ENCODE measurements at regions not wholly inside any gene's neighbourhood (a gene's known extent, or its start where the extent isn't known, plus 50 kb on each side); places are given as distances from the start of the nearest gene placed in this dataset.

GRCh38 chr3:21801631-21802030 is 50.6 kb upstream of the ZNF385D start:
- H3K36me3 ChIP-seq (ENCODE audit: insufficient read depth, low read length) = no peaks in the 10 kb centered on the region
- no peaks in the 10 kb centered on the region for H3K4me1 ChIP-seq (ENCODE audit: insufficient read depth, low read length)
- H3K27me3 ChIP-seq (ENCODE audit: insufficient read depth, low read length) = no peaks in the 10 kb centered on the region
- H3K4me3 ChIP-seq (ENCODE audit: low read length) = no peak overlapping the region
- no peaks in the 10 kb centered on the region for H3K9me3 ChIP-seq (ENCODE audit: low read length)
- H2AFZ ChIP-seq (ENCODE audit: low read depth, low read length) = no peak overlapping the region

GRCh38 chr3:21803604-21804003 is 52.6 kb upstream of the ZNF385D start:
- no peaks in the 10 kb centered on the region for H3K4me1 ChIP-seq (ENCODE audit: insufficient read depth, low read length)
- no peaks in the 10 kb centered on the region for H3K9me3 ChIP-seq (ENCODE audit: low read length)
- H3K36me3 ChIP-seq (ENCODE audit: insufficient read depth, low read length) = no peaks in the 10 kb centered on the region
- no peak overlapping the region for H3K4me3 ChIP-seq (ENCODE audit: low read length)
- H3K27me3 ChIP-seq (ENCODE audit: insufficient read depth, low read length) = no peaks in the 10 kb centered on the region
- no peak overlapping the region for H2AFZ ChIP-seq (ENCODE audit: low read depth, low read length)

- Histone ChIP-seq H3K4me3 (ENCODE audit: low read length) (no peak overlapping the region), H2AFZ (ENCODE audit: low read depth, low read length) (no peak overlapping the region), H3K9me3 (ENCODE audit: low read length) (no peaks in the 10 kb centered on the region), H3K4me1 (ENCODE audit: insufficient read depth, low read length) (no peaks in the 10 kb centered on the region), H3K36me3 (ENCODE audit: insufficient read depth, low read length) (no peaks in the 10 kb centered on the region), H3K27me3 (ENCODE audit: insufficient read depth, low read length) (no peaks in the 10 kb centered on the region)
Observed at GRCh38 chr3:21804330-21804729, 53.3 kb upstream of the ZNF385D start.

- no peak overlapping the region for H3K4me3 ChIP-seq (ENCODE audit: low read length)
- H3K4me1 ChIP-seq (ENCODE audit: insufficient read depth, low read length) = no peaks in the 10 kb centered on the region
- H3K9me3 ChIP-seq (ENCODE audit: low read length) = no peaks in the 10 kb centered on the region
- no peak overlapping the region for H2AFZ ChIP-seq (ENCODE audit: low read depth, low read length)
- no peaks in the 10 kb centered on the region for H3K36me3 ChIP-seq (ENCODE audit: insufficient read depth, low read length)
- no peaks in the 10 kb centered on the region for H3K27me3 ChIP-seq (ENCODE audit: insufficient read depth, low read length)
Observed at GRCh38 chr3:21806733-21807132, 55.7 kb upstream of the ZNF385D start.

- Histone ChIP-seq H3K36me3 (ENCODE audit: insufficient read depth, low read length) (no peaks in the 10 kb centered on the region), H3K4me3 (ENCODE audit: low read length) (no peak overlapping the region), H2AFZ (ENCODE audit: low read depth, low read length) (no peak overlapping the region), H3K27me3 (ENCODE audit: insufficient read depth, low read length) (no peaks in the 10 kb centered on the region), H3K9me3 (ENCODE audit: low read length) (no peaks in the 10 kb centered on the region), H3K4me1 (ENCODE audit: insufficient read depth, low read length) (no peaks in the 10 kb centered on the region)
Observed at GRCh38 chr3:21825684-21826083, 74.7 kb upstream of the ZNF385D start.

GRCh38 chr3:21826416-21826815 is 75.4 kb upstream of the ZNF385D start:
- Histone ChIP-seq H3K36me3 (ENCODE audit: insufficient read depth, low read length) (no peaks in the 10 kb centered on the region), H3K9me3 (ENCODE audit: low read length) (no peaks in the 10 kb centered on the region), H3K4me3 (ENCODE audit: low read length) (no peak overlapping the region)

GRCh38 chr3:21830541-21830940 is 79.5 kb upstream of the ZNF385D start:
- H3K36me3 ChIP-seq (ENCODE audit: insufficient read depth, low read length) = no peaks in the 10 kb centered on the region
- no peaks in the 10 kb centered on the region for H3K4me1 ChIP-seq (ENCODE audit: insufficient read depth, low read length)
- no peak overlapping the region for H2AFZ ChIP-seq (ENCODE audit: low read depth, low read length)
- no peaks in the 10 kb centered on the region for H3K27me3 ChIP-seq (ENCODE audit: insufficient read depth, low read length)
- no peak overlapping the region for H3K4me3 ChIP-seq (ENCODE audit: low read length)
- H3K9me3 ChIP-seq (ENCODE audit: low read length) = no peaks in the 10 kb centered on the region

More at GRCh38 chr3:21826416-21826815, 75.4 kb upstream of the ZNF385D start:
- H3K4me1 ChIP-seq (ENCODE audit: insufficient read depth, low read length) = no peaks in the 10 kb centered on the region
- H2AFZ ChIP-seq (ENCODE audit: low read depth, low read length) = no peak overlapping the region
- no peaks in the 10 kb centered on the region for H3K27me3 ChIP-seq (ENCODE audit: insufficient read depth, low read length)

- Histone ChIP-seq H3K4me3 (ENCODE audit: low read length) (no peak overlapping the region), H3K36me3 (ENCODE audit: insufficient read depth, low read length) (no peaks in the 10 kb centered on the region), H3K27me3 (ENCODE audit: insufficient read depth, low read length) (no peaks in the 10 kb centered on the region), H3K9me3 (ENCODE audit: low read length) (no peaks in the 10 kb centered on the region), H3K4me1 (ENCODE audit: insufficient read depth, low read length) (no peaks in the 10 kb centered on the region), H2AFZ (ENCODE audit: low read depth, low read length) (no peak overlapping the region)
Observed at GRCh38 chr3:21835264-21835663, 84.3 kb upstream of the ZNF385D start.

- no peaks in the 10 kb centered on the region for H3K9me3 ChIP-seq (ENCODE audit: low read length)
- no peaks in the 10 kb centered on the region for H3K27me3 ChIP-seq (ENCODE audit: insufficient read depth, low read length)
- H2AFZ ChIP-seq (ENCODE audit: low read depth, low read length) = no peak overlapping the region
- H3K36me3 ChIP-seq (ENCODE audit: insufficient read depth, low read length) = no peaks in the 10 kb centered on the region
- H3K4me1 ChIP-seq (ENCODE audit: insufficient read depth, low read length) = no peaks in the 10 kb centered on the region
- no peak overlapping the region for H3K4me3 ChIP-seq (ENCODE audit: low read length)
Observed at GRCh38 chr3:21836227-21836626, 85.2 kb upstream of the ZNF385D start.

GRCh38 chr3:21839176-21839575 is 88.2 kb upstream of the ZNF385D start:
- no peak overlapping the region for H3K4me3 ChIP-seq (ENCODE audit: low read length)
- H2AFZ ChIP-seq (ENCODE audit: low read depth, low read length) = no peak overlapping the region
- H3K27me3 ChIP-seq (ENCODE audit: insufficient read depth, low read length) = no peaks in the 10 kb centered on the region
- no peaks in the 10 kb centered on the region for H3K36me3 ChIP-seq (ENCODE audit: insufficient read depth, low read length)
- H3K9me3 ChIP-seq (ENCODE audit: low read length) = no peaks in the 10 kb centered on the region
- H3K4me1 ChIP-seq (ENCODE audit: insufficient read depth, low read length) = peaks cover 5% of the 10 kb centered on the region

- Histone ChIP-seq H3K36me3 (ENCODE audit: insufficient read depth, low read length) (no peaks in the 10 kb centered on the region), H3K4me1 (ENCODE audit: insufficient read depth, low read length) (peaks cover 7% of the 10 kb centered on the region)
Observed at GRCh38 chr3:21839592-21839991, 88.6 kb upstream of the ZNF385D start.

GRCh38 chr3:21847005-21847404 is 96.0 kb upstream of the ZNF385D start:
- Histone ChIP-seq H2AFZ (ENCODE audit: low read depth, low read length) (no peak overlapping the region), H3K36me3 (ENCODE audit: insufficient read depth, low read length) (no peaks in the 10 kb centered on the region), H3K4me1 (ENCODE audit: insufficient read depth, low read length) (peaks cover 7% of the 10 kb centered on the region), H3K4me3 (ENCODE audit: low read length) (no peak overlapping the region), H3K9me3 (ENCODE audit: low read length) (no peaks in the 10 kb centered on the region), H3K27me3 (ENCODE audit: insufficient read depth, low read length) (no peaks in the 10 kb centered on the region)

More at GRCh38 chr3:21839592-21839991, 88.6 kb upstream of the ZNF385D start:
- H2AFZ ChIP-seq (ENCODE audit: low read depth, low read length) = no peak overlapping the region
- no peaks in the 10 kb centered on the region for H3K9me3 ChIP-seq (ENCODE audit: low read length)
- H3K4me3 ChIP-seq (ENCODE audit: low read length) = no peak overlapping the region
- H3K27me3 ChIP-seq (ENCODE audit: insufficient read depth, low read length) = no peaks in the 10 kb centered on the region

- H3K4me3 ChIP-seq (ENCODE audit: low read length) = peak overlapping the region; percentile 33
- no peaks in the 10 kb centered on the region for H3K27me3 ChIP-seq (ENCODE audit: insufficient read depth, low read length)
- no peaks in the 10 kb centered on the region for H3K36me3 ChIP-seq (ENCODE audit: insufficient read depth, low read length)
- peaks cover 18% of the 10 kb centered on the region for H3K4me1 ChIP-seq (ENCODE audit: insufficient read depth, low read length)
- peak overlapping the region; percentile 74 for H2AFZ ChIP-seq (ENCODE audit: low read depth, low read length)
- no peaks in the 10 kb centered on the region for H3K9me3 ChIP-seq (ENCODE audit: low read length)
Observed at GRCh38 chr3:21859124-21860081, 108.4 kb upstream of the ZNF385D start.
